ENCODE measurements at regions not wholly inside any gene's neighbourhood (a gene's known extent, or its start where the extent isn't known, plus 50 kb on each side); places are given as distances from the start of the nearest gene placed in this dataset.
"Not testable (repeated sequence)": the region's sequence is repeated elsewhere in the genome, so short reads cannot be mapped to it uniquely, and the experiment has no call there.

DNA sequence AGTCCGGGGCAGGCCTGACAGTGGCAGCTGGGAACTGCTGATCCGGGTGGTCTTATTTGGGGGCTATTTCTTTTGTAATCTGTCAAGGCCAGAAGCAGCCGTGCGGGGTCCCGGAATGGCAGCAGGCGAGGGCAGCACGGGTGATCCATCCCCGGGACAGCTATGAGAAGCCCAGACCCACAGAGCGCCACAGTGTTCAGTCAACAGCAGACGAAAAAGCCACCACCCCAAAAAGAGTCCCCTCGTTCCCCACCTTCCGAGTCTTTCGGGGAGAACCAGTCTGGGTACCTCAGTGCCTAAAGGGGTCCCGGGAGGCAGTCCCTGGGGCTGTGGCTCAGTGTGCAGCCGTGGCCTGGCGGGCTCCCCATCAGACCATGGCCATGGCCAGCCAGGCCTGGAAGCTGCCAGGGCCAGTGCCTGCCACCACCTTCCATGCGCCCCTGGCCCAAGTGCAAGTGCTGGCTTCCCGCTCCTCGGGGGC lies 125.1 kb upstream of the KCTD7 start:
- TF ChIP-seq, protein P1, sequence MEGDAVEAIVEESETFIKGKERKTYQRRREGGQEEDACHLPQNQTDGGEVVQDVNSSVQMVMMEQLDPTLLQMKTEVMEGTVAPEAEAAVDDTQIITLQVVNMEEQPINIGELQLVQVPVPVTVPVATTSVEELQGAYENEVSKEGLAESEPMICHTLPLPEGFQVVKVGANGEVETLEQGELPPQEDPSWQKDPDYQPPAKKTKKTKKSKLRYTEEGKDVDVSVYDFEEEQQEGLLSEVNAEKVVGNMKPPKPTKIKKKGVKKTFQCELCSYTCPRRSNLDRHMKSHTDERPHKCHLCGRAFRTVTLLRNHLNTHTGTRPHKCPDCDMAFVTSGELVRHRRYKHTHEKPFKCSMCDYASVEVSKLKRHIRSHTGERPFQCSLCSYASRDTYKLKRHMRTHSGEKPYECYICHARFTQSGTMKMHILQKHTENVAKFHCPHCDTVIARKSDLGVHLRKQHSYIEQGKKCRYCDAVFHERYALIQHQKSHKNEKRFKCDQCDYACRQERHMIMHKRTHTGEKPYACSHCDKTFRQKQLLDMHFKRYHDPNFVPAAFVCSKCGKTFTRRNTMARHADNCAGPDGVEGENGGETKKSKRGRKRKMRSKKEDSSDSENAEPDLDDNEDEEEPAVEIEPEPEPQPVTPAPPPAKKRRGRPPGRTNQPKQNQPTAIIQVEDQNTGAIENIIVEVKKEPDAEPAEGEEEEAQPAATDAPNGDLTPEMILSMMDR (IDR thresholded peaks at IDR 0.05; ENCODE audit: control extremely low read depth, extremely low read depth, low read depth, missing control alignments), result no peak
- ChIA-PET POLR2A (no interaction called here), CTCF (no interaction called here)
- DNase-seq (ENCODE audit: extremely low spot score), result no peak

DNA sequence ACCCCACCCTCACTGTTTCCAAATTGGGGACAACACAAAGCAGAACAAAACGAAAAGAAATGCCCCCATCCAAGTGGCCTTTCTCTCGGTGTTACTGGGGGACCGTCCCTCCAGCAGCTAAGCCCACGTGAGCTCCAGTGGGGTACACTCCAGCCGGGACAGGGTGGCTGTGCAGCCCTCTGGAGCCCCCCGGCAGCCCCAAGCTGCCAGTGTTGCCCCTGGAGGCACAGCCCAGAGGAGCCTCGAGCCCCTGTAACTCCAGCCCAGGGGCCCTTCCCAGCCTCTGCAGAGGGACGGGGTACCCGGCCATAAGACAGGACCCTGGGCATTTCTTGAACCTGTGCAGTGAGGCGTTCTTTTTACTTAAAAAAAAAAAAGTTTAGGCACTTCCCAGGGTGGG lies 124.5 kb upstream of the KCTD7 start:
- CTCF ChIA-PET, result no interaction called here

DNA sequence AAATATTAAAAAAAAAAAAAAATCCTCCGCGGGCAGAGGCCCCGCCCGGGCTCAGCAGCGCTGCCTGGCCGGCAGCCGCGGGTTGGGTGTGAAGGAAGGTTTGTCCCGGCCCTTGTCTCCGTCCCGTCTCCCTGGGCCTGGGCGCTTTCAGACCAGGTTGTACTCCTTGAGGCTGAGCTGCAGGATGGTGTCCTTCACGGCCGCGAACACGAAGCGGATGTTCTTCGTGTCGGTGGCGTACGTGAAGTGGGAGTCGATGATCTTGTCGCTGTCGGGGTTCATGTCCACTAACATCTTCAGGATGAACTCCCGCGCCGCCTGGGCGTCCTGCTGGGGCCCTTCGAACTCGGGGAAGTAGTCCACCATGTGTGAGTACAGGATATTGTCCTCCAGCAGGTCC lies 123.7 kb upstream of the KCTD7 start:
- ChIA-PET POLR2A (no interaction called here), CTCF (no interaction called here)
- DNase-seq (ENCODE audit: extremely low spot score), result no peak
- TF ChIP-seq, protein P1 (IDR thresholded peaks at IDR 0.05; ENCODE audit: control extremely low read depth, extremely low read depth, low read depth, missing control alignments), result no peak

More for the DNA sequence above, 124.5 kb upstream of the KCTD7 start:
- TF ChIP-seq, protein P1 (IDR thresholded peaks at IDR 0.05; ENCODE audit: control extremely low read depth, extremely low read depth, low read depth, missing control alignments), result no peak
- no peak for DNase-seq (ENCODE audit: extremely low spot score)
- POLR2A ChIA-PET, result no interaction called here

DNA sequence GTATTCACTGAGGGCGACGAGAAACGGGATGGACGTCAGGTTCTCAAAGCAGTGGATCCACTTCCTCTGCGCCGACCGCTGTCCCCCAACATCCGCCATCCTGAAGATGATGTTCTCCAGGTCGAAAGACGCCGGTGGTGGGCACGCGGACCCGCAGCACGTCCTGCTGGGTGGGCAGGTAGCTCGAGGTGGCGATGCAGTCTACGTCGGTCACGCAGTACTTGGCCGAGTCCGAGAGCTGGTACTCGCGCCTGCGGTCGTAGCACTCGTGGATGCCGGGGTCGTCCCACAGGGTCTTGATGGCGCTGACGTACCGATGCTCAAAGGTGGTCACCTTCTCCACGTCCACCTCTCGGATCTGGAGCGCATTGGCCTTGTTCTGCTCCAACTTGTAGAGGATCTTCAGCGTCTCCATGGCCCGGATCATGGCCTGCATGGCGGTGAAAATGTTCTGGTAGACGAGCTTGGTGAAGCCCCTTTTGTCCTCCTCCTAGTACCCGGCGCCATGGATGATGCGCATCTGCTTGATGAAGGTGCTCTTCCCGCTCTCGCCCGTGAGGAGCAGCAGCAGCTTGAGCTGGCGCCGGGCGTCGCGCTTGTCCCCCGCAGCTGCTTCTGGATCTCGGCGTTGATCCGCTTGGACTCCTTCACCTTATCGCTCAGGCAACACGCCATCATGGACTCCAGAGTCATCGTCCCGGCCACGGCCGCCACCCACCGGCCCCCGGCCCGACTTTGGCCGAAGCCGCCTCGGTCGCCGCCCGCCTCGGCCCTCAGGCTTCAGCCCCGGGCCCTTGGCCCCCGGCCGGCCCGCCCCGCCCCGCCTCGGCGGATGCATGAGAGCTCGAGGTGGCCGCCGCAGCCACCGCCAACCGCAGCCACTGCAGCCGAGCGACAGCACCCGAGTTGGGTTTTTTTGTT lies 122.9 kb upstream of the KCTD7 start:
- DNase-seq (ENCODE audit: extremely low spot score), result peak; percentile 19
- CTCF ChIA-PET, result no interaction called here
- TF ChIP-seq, protein P1 (IDR thresholded peaks at IDR 0.05; ENCODE audit: control extremely low read depth, extremely low read depth, low read depth, missing control alignments), result no peak
- POLR2A ChIA-PET, result no interaction called here

DNA sequence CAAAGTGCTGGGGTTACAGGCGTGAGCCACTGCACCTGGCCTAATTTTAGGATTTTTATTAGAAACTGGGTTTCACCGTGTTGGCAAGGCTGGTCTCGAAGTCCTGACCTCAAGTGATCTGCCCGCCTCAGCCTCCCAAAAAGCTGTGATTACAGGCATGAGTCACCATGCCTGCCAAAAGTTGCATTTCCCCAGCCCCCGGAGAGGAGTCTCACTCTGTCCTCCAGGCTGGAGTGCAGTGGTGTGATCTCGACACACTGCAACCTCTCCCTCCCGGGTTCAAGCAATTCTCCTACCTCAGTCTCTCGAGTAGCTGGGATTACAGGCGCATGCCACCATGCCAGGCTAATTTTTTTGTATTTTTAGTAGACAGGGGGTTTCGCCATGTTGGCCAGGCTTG lies 122.0 kb upstream of the KCTD7 start:
- CTCF ChIA-PET; DNase-seq (ENCODE audit: extremely low spot score); POLR2A ChIA-PET: not testable (repeated sequence)

DNA sequence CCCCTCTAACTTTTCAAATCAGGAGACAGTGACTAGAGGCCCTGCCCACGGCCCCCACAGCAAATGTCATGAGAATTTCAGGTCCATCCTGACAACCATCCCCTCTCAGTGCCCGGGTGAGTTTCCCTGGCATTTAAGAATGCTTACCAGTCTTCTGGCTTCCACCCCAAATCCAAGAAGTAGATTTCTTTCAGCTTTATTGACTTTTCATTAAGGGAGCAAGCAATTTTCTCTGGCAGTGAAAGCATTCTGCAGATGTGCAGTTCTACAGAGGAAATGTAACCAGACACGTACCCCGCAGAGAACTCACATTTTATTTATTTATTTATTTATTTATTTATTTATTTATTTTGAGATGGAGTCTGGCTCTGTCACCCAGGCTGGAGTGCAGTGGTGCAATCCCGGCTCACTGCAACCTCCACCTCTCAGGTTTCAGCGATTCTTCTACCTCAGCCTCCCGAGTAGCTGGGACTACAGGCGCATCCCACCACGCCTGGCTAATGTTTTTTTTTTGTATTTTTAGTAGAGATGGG lies 120.9 kb upstream of the KCTD7 start:
- no peak for DNase-seq (ENCODE audit: extremely low spot score)
- CTCF ChIA-PET, result no interaction called here
- POLR2A ChIA-PET, result no interaction called here
- TF ChIP-seq, protein P1 (IDR thresholded peaks at IDR 0.05; ENCODE audit: control extremely low read depth, extremely low read depth, low read depth, missing control alignments), result no peak

DNA sequence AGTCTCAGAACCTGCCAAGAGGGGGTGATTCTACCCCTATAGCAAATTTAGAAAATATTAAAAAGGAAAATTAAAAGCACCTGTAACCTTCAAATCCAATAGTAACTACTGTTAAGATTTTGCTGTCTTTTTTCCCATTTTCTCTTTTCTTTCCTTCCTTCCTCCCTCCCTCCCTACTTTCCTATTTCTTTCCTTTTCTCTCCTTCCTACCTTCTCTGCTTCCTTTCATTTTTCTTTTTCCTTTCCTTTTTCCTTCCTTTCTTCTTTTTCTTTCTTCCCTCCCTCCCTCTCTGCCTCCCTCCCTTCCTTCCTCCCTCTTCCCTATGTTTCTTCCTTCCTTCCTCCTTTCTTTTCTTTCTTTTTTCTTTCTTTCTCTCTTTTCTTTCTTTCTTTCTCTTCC lies 120.2 kb upstream of the KCTD7 start:
- ChIA-PET POLR2A (no interaction called here), CTCF (no interaction called here)
- TF ChIP-seq, protein P1 (IDR thresholded peaks at IDR 0.05; ENCODE audit: control extremely low read depth, extremely low read depth, low read depth, missing control alignments), result no peak
- DNase-seq (ENCODE audit: extremely low spot score), result no peak
